ENCODE measurements at regions not wholly inside any gene's neighbourhood (a gene's known extent, or its start where the extent isn't known, plus 50 kb on each side); places are given as distances from the start of the nearest gene placed in this dataset.
A peak's percentile ranks its signal among the peaks of the same experiment; 100 is the strongest.

DNA sequence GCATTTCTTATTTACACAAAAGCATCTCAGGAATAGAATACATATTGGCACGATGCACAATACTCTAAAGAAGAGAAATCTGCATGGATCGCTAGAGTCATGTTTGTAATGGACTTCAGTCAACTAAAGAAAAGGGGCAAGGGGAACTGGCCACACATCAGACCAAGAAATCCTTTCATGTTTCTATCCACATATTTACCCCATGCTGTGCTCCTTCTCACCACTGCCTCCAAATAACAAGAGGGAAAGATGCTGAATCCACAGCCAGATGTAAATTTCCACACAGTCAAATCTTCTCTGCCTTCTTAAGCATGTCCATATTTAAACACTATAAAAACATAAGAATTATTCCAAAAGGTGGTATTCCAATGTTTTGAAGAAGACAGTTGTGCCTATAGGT lies 67.6 kb downstream of the COX18 start:
- no peak for DNase-seq (ENCODE audit: low read depth)

DNA sequence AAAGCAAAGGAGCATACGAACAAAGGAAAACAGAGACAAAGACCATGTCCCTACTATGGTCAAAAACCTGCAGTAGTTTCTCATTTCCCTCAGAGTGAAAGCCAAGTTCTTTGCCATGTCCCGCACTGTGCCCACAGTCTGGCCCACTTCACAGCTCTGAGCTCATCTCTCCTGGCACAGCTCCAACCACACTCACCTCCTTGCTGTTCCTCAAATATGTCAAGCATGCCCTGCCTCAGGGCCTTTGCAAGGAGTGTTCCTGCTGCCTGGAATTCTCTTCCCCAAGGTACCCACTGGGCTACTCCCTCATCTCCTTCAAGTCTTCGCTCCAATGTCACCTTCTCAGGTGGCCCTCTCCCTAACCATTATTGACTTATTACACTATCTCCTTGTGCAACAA lies 72.1 kb downstream of the COX18 start:
- DNase-seq (ENCODE audit: low read depth), result no peak

DNA sequence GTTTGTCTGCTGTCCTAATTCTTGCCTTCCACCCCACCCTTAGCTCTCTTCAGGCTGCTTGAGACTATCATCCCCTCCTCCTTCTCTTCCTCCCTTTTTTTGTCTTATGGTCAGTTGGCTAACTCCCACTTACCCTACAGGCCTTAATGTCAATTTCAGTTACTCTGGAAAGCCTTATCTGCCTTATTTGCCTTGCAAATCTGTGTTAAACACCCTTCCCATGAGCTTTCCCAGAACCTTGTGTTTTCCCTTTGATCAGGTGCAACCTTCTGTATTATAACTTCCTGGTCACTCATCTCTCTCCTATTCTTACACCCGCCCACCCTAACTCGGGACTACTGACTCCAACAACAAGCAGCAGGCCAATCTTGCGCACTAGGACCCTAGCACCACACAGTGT lies 74.8 kb downstream of the COX18 start:
- DNase-seq (ENCODE audit: low read depth), result no peak

DNA sequence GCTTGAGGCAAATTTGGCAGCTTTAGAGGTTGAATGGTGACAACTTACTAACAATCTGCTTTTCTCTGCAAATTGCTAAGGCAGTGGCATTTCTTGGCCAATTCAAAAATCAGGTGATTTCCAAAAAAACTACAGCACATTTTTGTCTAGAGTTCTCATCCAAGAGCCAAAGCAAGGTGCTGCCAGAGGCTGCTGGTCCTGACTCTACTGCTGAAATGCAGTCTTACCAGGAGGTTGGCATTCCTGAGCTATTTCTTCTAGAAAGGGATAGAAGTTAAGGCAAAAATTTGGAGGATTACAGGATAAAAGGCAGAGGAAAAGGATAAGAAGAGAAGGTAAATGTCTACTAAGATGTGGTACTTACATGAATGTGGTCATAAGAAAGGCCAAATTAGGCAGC lies 75.6 kb downstream of the COX18 start:
- DNase-seq (ENCODE audit: low read depth), result no peak

DNA sequence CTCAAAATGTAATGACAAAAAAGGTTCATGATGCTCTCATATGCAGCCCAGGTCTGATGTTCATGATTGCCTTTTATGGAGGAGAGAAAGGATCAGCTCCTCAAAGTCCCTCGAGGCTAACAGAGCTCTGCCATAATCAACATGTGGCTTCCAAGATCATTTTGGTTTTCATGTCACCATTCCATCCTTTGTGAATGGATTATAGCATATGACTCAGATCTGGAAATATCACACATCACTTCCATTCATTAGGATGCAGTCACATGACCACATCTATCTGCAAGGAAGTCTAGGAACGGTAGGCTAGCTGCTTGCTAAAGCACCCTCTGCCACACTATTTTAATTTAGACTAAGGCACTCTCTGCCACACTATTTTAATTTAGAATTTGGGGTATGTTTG lies 77.6 kb downstream of the COX18 start:
- no peak for DNase-seq (ENCODE audit: low read depth)

DNA sequence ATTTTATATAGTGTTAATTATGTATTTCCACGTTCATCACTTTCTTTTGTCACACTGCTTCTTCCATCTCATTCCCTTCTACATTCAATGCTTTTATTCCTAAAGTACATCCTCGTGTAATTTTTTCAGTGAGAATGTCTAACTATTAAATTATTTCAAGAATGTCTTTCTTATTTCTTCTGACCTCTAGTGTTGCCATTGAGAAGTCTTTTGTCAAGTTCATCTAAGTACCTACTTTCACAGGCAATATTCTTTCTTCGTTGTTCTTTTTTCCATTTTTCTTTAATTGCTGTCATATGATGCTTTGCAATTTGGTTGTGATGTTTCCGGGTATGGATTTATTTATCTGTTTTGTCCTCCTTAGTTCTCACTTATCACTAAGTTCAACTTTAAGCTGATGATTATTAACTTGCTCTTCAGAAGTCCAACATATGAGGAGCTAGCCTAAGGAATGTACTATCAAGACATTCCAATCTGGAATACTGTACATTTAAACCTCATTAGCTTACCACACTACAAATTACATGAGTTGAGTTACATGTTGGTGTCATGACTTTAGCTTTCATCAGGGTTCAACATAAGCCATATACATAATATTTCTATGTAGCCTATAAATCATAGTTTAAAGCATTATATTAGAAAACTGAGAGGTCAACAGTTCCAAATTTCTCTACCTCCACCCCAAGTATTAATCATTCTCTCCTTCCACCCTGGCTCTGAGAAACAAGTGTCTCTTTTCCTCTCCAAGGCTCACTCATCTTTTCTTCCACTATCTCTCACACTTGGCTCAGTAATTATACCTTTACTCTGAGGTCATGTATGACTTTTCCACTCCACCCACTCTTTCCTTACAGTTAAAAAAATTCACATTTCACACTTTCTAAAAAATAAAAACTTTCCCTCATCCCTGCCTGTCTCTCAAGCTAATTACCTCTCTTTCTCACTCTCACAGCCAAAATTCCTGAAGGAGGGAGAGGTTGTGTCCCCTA lies 81.5 kb downstream of the COX18 start:
- DNase-seq (ENCODE audit: low read depth), result no peak

DNA sequence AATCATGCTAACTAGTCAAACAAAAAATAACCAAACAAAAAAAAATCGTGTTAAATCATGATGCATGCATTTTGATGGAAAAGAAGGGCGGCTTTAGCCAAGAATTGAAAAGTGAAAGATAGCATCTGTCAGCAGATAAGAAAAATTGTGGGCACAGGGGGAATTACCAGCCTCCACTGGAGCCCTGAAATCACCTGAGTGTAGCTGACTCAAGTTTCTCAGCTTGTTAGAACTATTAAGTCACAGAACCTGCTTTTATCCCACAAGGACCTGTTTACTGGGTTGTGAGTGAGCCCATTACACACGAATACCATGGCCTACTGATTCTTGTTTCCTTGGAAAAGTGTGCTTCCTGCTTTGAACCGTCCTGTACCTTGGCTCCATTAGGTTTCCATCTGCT lies 85.2 kb downstream of the COX18 start:
- no peak for DNase-seq (ENCODE audit: low read depth)

DNA sequence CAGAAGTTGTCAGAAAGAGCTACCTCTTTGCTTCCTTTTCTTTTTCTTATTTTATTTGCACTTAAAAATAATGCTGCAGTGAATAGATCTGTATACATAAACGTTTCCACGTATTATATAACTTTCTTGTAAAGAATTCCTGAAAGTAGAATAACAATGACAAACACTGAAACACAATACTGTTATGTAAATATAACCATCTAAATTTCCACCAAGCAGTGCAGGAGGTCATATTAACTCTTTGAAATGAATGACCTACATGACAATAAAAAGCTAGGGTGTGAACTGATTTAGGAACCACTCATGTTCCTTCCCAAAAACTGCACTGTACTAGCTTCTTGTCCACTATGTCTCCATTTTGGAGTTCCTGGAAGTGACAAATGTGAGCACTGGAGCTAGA lies 85.8 kb downstream of the COX18 start:
- no peak for DNase-seq (ENCODE audit: low read depth)

DNA sequence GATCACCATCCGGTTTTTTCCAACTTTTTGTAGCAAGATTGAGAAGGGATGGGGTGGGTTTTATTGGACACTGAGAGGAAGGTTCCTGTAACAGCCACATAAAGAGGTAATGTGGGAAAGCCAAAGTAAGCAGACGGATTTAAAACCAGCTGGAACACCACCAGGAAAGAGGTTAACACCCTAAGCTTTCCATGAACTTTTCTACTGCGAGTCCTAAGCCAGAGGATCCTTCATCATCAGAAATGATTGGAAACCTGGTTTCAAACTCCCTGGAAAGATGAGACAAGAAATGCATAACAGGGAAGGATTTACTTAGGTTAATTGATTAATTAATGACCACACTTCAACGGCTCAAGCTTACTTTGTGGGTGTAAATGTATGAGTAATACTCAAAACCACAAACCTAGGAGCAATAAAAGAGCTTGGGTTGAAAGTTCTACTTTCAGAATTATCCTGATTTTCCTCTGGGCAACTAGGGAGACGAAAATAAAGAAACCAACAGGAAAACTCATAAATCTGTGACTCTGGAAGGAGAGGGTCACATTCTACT lies 91.5 kb downstream of the COX18 start:
- no peak for DNase-seq (ENCODE audit: low read depth)

DNA sequence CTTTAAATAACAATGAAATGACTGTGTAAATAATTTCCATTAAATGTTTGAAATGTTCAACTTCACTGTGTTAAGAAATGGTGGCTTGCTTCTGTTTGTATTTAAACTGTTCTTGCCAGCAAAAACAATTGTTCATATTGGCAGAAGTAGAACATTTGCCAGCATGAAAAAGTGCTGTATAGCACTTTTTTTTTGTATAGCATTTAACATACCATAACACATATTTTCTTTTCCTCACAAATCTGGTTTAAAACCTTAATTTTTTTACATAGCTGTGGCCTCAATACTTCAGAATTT lies 94.1 kb downstream of the COX18 start:
- no peak for DNase-seq (ENCODE audit: low read depth)

DNA sequence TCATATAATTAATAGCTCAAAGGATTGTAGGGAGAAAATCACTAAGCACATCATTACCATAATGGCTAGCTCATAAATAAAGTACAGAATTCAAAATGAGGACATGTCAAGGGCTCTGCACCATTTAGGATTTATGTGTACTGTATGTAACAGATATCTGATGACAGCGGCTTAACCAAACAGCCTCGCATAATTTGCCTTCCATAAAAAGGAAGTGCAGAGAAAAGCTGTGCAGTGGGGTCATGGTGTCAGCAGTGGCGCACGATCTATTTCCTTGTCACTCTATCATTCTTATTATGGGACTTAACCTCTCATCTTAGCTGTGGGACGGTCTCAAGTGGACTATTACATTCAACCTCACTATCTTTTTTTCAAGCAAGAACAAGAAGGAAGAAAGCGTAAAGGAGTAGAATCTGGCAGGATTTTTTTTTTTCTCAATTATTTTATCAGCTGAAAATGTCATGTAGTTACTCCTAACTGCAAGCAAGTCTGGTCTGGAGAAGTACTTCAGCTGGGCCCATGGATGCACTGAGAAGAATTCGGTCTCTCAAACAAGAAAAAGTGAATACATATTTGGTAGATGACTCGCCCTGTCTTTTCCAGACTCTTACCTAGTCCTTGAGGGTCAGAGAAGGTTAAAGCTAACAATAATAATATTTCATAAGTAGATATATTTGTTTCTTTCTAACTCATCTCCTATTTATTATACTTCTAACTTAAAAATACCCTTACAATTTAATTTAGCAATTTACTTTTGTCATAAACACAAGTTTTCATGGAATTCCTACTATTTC lies 94.6 kb downstream of the COX18 start:
- DNase-seq (ENCODE audit: low read depth), result no peak

DNA sequence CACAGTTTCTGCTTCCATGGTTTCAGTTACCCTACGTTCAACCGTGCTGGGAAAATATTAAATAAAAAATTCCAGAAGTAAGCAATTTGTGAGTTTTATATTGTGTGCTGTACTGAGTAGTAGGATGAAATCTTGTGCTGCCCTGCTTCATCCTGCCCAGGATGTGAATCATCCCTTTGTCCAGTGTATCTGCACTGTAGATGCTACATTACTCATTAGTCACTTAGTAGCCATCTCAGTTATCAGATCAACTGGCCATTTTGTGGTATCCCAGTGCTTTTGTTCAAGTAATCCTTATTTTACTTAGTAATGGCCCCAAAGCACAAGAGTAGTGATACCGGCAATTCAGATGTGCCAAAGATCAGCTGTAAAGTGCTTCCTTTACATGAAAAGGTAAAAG lies 97.9 kb downstream of the COX18 start:
- DNase-seq (ENCODE audit: low read depth), result peak; percentile 73

DNA sequence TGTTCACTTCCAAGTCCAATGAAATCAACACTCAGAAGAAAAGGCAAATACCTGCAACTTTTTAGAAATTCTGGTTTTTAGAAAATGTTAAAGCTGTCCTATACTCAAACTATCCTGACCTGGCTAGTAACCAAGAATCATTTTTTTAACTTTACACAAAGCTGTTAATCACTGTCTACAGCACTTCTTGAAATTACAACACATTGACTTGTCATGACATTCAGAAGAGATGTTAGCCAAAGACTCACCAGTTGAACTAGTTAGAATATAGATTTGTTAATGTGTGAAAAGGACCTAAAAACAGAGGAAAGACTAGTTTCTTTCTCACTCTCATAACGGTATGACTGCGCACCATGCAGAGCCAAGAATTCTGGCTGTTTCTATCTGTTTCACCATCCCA lies 98.8 kb downstream of the COX18 start:
- no peak for DNase-seq (ENCODE audit: low read depth)

DNA sequence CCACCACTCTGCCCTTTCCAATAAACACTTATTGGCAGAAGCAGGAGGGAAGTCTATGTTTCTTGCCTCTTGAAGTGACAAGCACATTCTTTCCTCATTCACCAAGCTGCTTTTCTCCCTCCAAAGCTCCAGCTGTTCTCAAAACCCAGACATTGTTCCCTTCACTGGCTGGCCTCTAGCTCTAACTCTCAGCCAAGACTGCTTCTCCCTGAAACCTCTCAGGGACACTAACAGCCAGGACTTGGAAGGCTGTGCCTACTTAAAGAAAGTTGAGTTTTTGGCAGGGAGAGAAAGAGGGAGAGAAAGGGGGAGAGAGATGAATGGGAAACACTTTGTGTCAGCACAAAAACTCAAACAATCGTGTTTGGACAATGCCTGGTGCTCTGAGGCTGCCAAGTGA lies 99.5 kb downstream of the COX18 start:
- no peak for DNase-seq (ENCODE audit: low read depth)

DNA sequence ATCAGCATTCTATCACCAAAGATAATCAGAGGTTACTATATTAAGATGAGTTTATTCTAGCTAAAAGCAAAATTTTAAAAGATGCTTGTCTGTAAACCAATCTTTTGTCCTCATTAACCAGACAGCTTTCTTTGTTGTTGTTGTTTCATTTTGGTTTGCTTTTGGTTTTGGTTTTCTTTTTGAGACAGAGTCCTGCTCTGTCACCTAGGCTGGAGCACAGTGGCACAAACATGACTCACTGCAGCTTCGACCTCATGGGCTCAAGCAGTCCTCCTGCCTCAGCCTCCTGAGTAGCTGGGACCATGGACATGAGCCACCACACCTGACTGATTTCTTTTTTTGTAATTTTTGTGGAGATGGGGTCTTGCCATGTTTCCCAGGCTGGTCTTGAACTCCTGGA lies 102.9 kb downstream of the COX18 start:
- no peak for DNase-seq (ENCODE audit: low read depth)

DNA sequence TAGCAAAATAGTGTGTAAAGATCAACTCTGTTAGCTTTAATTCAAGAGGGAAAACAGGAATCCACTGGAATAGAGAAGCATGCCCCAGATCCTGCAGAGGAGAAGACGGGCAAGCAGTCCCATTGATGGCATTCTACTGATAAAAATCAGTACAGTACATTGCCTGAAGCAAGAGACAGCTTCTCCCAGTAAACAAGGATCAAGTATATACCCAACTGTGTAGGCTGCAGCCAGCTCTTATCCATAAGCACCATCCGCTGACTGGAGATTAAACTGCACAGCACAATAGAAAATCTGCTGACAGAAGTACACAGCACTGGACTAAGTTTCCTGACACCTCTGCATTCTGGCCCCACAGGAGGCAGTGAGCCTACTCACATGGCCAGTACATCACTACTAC lies 110.1 kb downstream of the COX18 start:
- no peak for DNase-seq (ENCODE audit: low read depth)

DNA sequence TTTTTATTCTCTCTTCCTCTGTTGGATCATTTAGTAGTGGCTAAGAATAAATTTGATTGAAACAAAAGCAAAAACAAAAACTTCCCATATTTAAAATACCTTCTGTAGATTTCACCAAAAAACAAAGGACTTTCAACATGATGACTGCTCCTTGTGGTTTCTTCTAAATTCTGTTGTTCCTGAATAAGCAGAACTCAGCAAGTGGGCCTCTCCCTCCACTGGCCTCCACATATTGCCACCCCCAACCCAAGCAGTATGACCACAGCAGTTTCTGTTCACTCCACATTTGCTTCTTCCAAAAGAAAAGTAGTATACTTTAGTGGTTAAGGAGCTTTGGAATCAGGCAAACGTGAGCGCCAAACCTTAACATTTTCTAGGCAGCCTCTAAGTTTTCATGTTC lies 114.7 kb downstream of the COX18 start:
- DNase-seq (ENCODE audit: low read depth), result no peak

DNA sequence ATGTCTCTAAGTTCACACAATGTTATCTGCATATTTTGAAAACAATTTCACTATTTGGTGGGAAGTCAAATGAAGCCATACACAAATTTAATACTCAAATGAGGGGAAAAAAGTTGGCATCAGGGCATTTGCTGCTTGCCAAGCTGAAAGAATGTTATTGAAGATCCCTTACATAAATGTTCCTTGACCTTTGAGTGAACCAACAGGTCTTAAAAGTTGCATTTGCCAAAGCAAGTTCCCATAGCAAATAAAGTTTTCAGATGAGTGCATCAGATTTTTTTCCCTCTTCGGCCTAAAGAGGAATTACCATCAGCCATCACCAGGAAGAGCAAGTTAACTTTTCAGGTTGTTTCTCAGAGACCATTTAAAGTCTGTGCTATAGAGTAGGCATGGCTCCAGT lies 115.9 kb downstream of the COX18 start:
- DNase-seq (ENCODE audit: low read depth), result no peak

DNA sequence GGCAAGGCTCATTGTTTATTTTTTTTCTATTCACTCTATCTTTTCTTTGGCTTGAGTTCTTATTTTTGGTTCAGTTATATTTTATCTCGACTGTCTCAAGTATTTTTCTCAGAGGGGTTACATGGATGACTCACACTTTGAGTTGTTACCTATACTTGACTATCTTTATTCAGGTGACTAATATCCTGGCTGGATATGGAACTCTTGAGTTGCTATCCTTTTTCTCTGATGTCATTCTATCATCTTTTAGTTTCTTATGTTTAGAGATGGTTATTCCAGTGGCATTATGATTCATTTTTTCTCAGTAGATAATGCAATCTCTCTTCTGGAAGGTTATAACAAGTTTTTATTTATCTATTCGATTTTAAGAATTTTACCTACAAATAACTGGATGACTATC lies 117.9 kb downstream of the COX18 start:
- no peak for DNase-seq (ENCODE audit: low read depth)

DNA sequence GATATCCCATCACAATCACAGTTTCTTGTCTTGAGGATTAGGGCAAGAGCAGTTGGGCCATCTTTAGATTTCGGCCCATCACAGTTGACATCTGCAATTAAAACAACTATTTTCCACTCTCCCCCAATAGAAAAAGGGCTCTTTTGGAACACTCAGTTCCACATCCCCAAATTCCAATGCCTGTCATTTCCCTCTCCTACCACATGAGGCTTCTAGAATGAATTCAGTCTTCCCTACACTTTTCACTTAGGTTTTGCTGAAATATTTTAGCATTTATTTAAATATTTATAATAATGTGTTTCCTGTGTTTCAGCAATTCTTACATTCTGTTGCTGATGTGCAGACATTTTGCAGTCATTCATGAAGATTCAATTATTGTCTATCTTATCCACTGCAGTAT lies 118.4 kb downstream of the COX18 start:
- no peak for DNase-seq (ENCODE audit: low read depth)

DNA sequence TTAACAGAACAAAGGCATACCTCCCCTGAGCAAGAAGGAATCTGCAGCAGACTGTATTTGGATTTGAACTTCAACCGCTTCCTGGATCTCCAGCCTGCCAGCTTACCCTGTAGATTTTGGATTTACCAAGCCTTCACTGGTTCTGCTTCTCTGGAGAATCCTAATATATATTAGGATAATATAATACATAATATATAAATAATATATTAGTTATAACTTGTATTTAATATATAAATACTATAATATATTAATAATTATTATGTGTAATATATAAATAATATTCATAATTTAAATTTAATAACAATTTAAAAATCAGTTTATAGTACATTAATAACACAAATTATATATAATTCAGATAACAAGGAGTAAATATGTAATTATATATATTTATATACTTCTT lies 121.4 kb downstream of the COX18 start:
- no peak for DNase-seq (ENCODE audit: low read depth)

DNA sequence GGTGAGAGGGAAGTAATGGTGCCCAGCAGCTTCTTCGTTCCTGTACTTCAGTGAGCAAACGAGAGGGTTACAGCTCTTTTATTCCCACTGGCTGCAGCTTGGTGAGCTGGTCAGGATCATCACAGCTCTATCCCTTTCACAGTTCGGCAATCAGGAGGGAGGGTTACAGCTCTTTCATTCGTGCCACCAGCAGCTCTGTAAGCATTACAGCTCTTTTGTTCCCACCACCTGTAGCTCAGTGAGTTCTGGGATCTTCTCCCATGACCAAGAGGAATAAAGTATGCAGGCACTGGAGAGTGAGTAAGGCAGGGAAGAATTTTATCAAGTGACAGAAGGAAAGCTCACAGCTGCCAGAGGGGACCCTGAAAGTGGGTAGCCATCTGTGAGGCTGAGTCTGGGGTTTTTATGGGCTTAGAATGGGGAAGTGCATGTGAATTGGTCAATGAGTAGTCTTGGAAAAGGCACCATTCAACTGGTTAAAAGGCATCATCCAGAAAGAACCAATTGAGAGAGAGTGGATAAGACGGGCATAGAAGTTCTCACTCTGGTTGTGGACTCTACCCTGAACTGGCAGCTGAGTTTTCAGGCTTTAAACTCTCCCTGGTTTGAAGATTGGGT lies 123.7 kb downstream of the COX18 start:
- no peak for DNase-seq (ENCODE audit: low read depth)

DNA sequence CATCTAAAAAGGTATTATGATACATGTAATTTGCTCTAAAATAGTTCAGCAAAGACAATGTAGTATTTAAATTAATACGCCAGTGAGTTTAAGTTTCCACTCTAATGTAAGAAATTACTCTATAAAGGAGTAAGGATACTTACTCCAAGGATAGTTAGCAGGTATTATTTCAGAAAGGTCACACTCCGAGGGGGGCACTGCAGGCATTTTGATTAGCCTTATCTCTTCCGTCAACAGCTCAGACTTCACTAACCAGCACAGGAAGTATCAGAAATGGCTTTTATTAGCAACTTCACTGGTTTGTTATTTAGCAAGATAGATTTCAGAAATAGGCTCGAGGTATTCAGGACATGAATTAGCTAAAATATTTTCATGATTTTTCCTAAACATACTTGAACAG lies 127.0 kb downstream of the COX18 start:
- DNase-seq (ENCODE audit: low read depth), result no peak
